Chondrocyte (in vitro differentiated cells): ENCODE measurements at regions not wholly inside any gene's neighbourhood (a gene's known extent, or its start where the extent isn't known, plus 50 kb on each side); places are given as distances from the start of the nearest gene placed in this dataset.

Experiments
- DNase-seq: peaks from one replicate; pipeline ENCODE4 v3.0.0; 2021; ENCODE audit warnings: mixed read lengths, low spot score
- H3K27ac Mint-ChIP-seq: one replicate; pipeline ENCODE4 v1.8.0; 2021; ENCODE audit warnings: mild to moderate bottlenecking, moderate library complexity, mixed read lengths; ENCODE audit not compliant: unreplicated experiment
- H3K27me3 Mint-ChIP-seq: 2 replicates; pipeline ENCODE4 v1.8.0; 2021; ENCODE audit warnings: low read depth, mixed read lengths
- H3K36me3 Mint-ChIP-seq: 2 replicates; pipeline ENCODE4 v1.8.0; 2021; ENCODE audit warnings: low read depth, mixed read lengths
- H3K4me1 Mint-ChIP-seq: 2 replicates; pipeline ENCODE4 v1.8.0; 2021; ENCODE audit warnings: low read depth, mild to moderate bottlenecking, mixed read lengths
- H3K4me3 Mint-ChIP-seq: one replicate; pipeline ENCODE4 v1.8.0; 2021; ENCODE audit warnings: mild to moderate bottlenecking, moderate library complexity, mixed read lengths; ENCODE audit not compliant: unreplicated experiment
- H3K9me3 Mint-ChIP-seq: 2 replicates; pipeline ENCODE4 v1.8.0; 2021; ENCODE audit warnings: low read depth, mixed read lengths
- TF ChIP-seq, protein P1 (sequence below): fragments of 200-600 bp; sonication (generic); IDR thresholded peaks from 2 replicates; pipeline ENCODE4 v1.5.0; 2021; ENCODE audit warnings: antibody characterized with exemption, mild to moderate bottlenecking, moderate library complexity

DNA sequence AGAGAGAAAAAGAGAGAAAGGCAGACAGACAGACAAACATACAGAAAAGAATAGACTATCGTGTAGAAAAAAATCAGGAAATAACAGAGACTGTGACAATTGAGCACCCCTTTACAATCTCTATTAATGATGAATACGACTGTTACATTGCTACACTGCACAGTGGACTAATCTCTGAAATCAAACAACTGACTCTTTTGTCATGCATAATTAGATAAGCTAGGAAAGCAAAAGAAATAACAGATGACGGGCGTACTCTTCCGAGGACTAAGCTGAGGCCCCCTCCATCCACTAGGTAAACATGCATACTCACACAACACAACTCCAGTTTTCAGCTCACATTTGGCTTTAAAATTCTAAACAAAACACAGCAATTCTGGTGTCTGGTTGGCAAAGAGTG, 267.0 kb downstream of the NOL4 start:
- Mint-ChIP-seq H3K4me1 (no peaks in the 10 kb centered on the region), H3K27ac (no peak overlapping the region), H3K4me3 (no peak overlapping the region), H3K36me3 (no peaks in the 10 kb centered on the region), H3K9me3 (no peaks in the 10 kb centered on the region), H3K27me3 (peaks cover 8% of the 10 kb centered on the region)
- DNase-seq, result no peak
- TF ChIP-seq, protein P1, sequence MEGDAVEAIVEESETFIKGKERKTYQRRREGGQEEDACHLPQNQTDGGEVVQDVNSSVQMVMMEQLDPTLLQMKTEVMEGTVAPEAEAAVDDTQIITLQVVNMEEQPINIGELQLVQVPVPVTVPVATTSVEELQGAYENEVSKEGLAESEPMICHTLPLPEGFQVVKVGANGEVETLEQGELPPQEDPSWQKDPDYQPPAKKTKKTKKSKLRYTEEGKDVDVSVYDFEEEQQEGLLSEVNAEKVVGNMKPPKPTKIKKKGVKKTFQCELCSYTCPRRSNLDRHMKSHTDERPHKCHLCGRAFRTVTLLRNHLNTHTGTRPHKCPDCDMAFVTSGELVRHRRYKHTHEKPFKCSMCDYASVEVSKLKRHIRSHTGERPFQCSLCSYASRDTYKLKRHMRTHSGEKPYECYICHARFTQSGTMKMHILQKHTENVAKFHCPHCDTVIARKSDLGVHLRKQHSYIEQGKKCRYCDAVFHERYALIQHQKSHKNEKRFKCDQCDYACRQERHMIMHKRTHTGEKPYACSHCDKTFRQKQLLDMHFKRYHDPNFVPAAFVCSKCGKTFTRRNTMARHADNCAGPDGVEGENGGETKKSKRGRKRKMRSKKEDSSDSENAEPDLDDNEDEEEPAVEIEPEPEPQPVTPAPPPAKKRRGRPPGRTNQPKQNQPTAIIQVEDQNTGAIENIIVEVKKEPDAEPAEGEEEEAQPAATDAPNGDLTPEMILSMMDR, result no peak

DNA sequence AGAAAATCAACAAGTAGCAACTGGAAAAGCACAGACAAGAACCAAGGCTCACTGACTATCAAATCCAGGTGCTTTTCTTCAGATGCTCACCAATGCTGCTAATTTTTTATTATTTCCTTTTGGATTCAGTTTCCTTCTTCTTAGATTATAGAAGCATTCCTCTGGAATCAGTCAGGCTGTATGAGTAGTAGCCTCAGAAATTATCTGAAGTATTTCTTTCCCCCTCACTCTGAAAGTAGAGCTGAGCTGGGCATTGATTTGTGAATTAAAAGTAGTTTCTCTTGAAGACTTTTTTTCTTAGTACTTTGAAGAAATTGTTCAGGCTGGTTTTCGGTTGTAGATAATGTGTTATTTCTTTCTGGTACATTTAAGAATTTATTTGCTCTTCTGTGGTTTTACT, 273.7 kb downstream of the NOL4 start:
- H3K9me3 Mint-ChIP-seq, result no peaks in the 10 kb centered on the region
- no peak for DNase-seq
- H3K36me3 Mint-ChIP-seq, result no peaks in the 10 kb centered on the region
- H3K27me3 Mint-ChIP-seq, result peaks cover 3% of the 10 kb centered on the region
- H3K4me3 Mint-ChIP-seq, result no peak overlapping the region
- TF ChIP-seq, protein P1, result no peak
- no peak overlapping the region for H3K27ac Mint-ChIP-seq
- peaks cover 8% of the 10 kb centered on the region for H3K4me1 Mint-ChIP-seq

DNA sequence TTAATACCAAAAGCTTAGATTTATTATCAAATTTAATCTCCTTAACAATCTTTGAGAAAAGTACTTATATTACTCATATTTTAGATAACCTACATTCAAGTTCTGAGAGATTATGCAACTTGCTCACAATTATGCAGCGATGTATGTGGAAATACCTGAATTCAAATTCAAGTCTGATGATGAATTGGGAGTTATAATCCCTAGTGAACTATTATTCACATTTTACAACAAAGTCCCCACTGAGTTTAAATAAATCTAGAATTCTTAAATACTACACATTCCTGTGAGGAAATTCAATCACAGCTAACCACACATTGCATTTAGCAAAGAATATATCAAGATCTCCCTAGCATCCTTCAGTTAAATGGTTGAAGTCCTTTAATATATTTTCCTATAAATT, 278.4 kb downstream of the NOL4 start:
- peaks cover 5% of the 10 kb centered on the region for H3K4me1 Mint-ChIP-seq
- DNase-seq, result no peak
- TF ChIP-seq, protein P1, result no peak

DNA sequence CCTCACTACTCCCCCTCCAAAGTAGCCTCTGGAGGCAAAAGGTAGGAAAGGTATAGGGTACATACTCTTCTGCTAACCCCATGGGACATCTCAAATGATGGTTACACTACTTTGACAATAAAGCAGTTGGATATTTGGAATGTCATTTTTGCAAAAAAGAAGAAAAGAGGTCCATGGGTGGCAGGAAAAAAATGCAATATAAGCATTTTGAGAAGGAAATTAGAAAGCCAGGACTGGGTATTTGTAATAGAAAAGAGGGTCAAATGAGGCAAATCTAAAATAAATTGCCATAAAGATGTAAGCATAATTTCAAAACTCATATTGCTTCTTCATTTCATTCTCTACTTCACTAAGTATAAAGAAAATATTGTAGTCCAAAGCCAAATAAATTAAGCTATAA, 280.2 kb downstream of the NOL4 start:
- TF ChIP-seq, protein P1, result no peak
- Mint-ChIP-seq H3K4me3 (no peak overlapping the region), H3K36me3 (peaks cover 3% of the 10 kb centered on the region), H3K9me3 (peaks cover 3% of the 10 kb centered on the region), H3K4me1 (no peaks in the 10 kb centered on the region), H3K27ac (no peak overlapping the region), H3K27me3 (no peaks in the 10 kb centered on the region)
- DNase-seq, result no peak

More for the DNA sequence above, 278.4 kb downstream of the NOL4 start:
- Mint-ChIP-seq H3K9me3 (no peaks in the 10 kb centered on the region), H3K4me3 (no peak overlapping the region), H3K27ac (no peak overlapping the region), H3K36me3 (no peaks in the 10 kb centered on the region), H3K27me3 (no peaks in the 10 kb centered on the region)

DNA sequence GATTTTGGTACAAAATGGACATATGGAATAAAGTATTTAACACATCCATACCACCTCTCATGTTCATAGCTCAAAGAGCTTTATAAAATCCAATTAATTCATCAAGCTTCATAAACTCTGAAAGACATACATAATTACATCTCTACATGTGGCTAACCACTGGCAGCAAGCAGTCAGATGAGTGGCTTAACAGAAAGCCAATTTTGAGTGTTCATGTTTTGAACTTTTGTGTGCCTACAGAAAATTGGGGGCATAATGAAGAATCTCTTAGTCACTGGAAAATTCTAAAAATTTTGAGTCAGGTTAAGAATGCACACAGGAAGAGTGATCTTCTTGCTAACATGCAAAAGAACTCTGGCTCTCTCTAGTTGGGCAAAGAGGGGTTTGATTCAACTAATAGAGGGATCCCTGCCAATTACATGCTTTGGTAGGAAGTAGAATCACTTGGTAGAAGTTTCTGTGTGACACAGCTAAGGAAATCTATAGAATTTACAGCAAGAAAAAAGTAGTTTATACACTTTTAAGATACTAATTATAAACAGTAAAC, 287.4 kb downstream of the NOL4 start:
- H3K4me1 Mint-ChIP-seq, result no peaks in the 10 kb centered on the region
- H3K36me3 Mint-ChIP-seq, result peaks cover 3% of the 10 kb centered on the region
- no peak overlapping the region for H3K4me3 Mint-ChIP-seq
- TF ChIP-seq, protein P1, result no peak
- H3K27ac Mint-ChIP-seq, result no peak overlapping the region
- no peak for DNase-seq
- no peaks in the 10 kb centered on the region for H3K27me3 Mint-ChIP-seq
- H3K9me3 Mint-ChIP-seq, result peaks cover 22% of the 10 kb centered on the region
